ENCODE measurements at regions not wholly inside any gene's neighbourhood (a gene's known extent, or its start where the extent isn't known, plus 50 kb on each side); places are given as distances from the start of the nearest gene placed in this dataset.

GRCh38 chr2:11023326-11024258, 111.9 kb downstream of the KCNF1 start:
- Histone ChIP-seq H3K27me3 (ENCODE audit: control insufficient read depth, insufficient read depth, low read length) (peaks cover 20% of the 10 kb centered on the region), H2BK5ac (ENCODE audit: low read depth, low read length, poor library complexity, severe bottlenecking) (no peak overlapping the region), H4K91ac (ENCODE audit: insufficient read depth, low read depth, low read length) (no peak overlapping the region), H3K9me1 (ENCODE audit: insufficient read depth, low read length) (no peaks in the 10 kb centered on the region), H3K27ac (ENCODE audit: insufficient read depth, low read length) (no peak overlapping the region), H3K4ac (ENCODE audit: low read depth, low read length) (no peak overlapping the region), H3K23ac (ENCODE audit: low read depth, low read length) (no peak overlapping the region), H4K5ac (ENCODE audit: low read depth, low read length) (no peak overlapping the region), H2AFZ (replicated peaks; ENCODE audit: low read length, poor library complexity) (no peak overlapping the region), H3K14ac (replicated peaks; ENCODE audit: low read depth, low read length) (no peak overlapping the region), H2AK9ac (replicated peaks; ENCODE audit: low read depth, low read length, poor library complexity) (no peak overlapping the region), H3K4me3 (ENCODE audit: insufficient read depth, low read depth, low read length) (no peak overlapping the region), H2AK5ac (ENCODE audit: low read depth, low read length) (no peak overlapping the region), H2BK120ac (ENCODE audit: low read depth, low read length) (no peak overlapping the region), H3K4me2 (ENCODE audit: low read depth, low read length) (no peak overlapping the region), H3K9me3 (ENCODE audit: control insufficient read depth, insufficient read depth, low read length) (no peaks in the 10 kb centered on the region), H3K4me1 (ENCODE audit: control insufficient read depth, insufficient read depth, low read length) (peaks cover 2% of the 10 kb centered on the region; the same call in 1 of the 2 replicates), H4K8ac (ENCODE audit: low read depth in 2 of 2, low read length in 2 of 2) (no peak overlapping the region), H3K79me1 (ENCODE audit: low read depth in 1 of 2, low read length in 2 of 2) (no peaks in the 10 kb centered on the region), H2BK15ac (ENCODE audit: low read depth, low read length) (no peak overlapping the region), H4K20me1 (ENCODE audit: insufficient read depth, low read length) (no peaks in the 10 kb centered on the region), H3K56ac (ENCODE audit: extremely low read depth, insufficient read depth, low read length) (no peak overlapping the region), H2BK20ac (ENCODE audit: low read depth, low read length) (no peak overlapping the region), H3K9ac (ENCODE audit: low read depth, low read length) (no peak overlapping the region), H3K18ac (ENCODE audit: low read depth, low read length) (no peak overlapping the region), H3K36me3 (ENCODE audit: control insufficient read depth, insufficient read depth, low read length) (no peaks in the 10 kb centered on the region)
- WGBS, 2 experiments (ENCODE audit: extremely low coverage in 2 of 2, insufficient read length in 1 of 2) = 86% methylated on average over 9 of the region's 29 CpGs; no CpG with 5 or more reads in 1 of the 2 experiments
- BruUV-seq (replicated peaks) = no TSS peak
- ATAC-seq (ENCODE audit: low read depth) = no peak
- DNase-seq = no peak
- intact Hi-C loops (cut with micrococcal nuclease) = no loop called here
- in situ Hi-C loops (cut with MboI; ENCODE audit: low sequenced_read_pairs) = no loop called here
- ChIA-PET POLR2A (ENCODE audit: unreplicated experiment) (no interaction called here), CTCF (interaction anchor here (0.6 kb wide), 1 partner anchor 391 kb away, joined by 4 read pairs; no protein-coding TSS in a partner anchor)
- dilution Hi-C loops (cut with HindIII; ENCODE audit: low sequenced_read_pairs, unreplicated experiment) = no loop called here
- no peak for TF ChIP-seq USF2 (IDR thresholded peaks at IDR 0.05; ENCODE audit: low read depth, low read length)
- no peak for TF ChIP-seq RCOR1 (IDR thresholded peaks at IDR 0.05; ENCODE audit: insufficient replicate concordance, low read length)
- no peak for TF ChIP-seq RFX5 (IDR thresholded peaks at IDR 0.05; ENCODE audit: low read depth, low read length)
- no peak for TF ChIP-seq POLR2A (IDR thresholded peaks at IDR 0.05; ENCODE audit: low read depth, low read length)
- no peak for TF ChIP-seq ELK1 (IDR thresholded peaks at IDR 0.05; ENCODE audit: borderline replicate concordance, low read depth, low read length)
- TF ChIP-seq NFE2L2 (IDR thresholded peaks at IDR 0.05; ENCODE audit: low read depth, low read length) = no peak
- TF ChIP-seq CHD1 (IDR thresholded peaks at IDR 0.05; ENCODE audit: low read depth, low read length) = no peak
- no peak for TF ChIP-seq BHLHE40 (IDR thresholded peaks at IDR 0.05; ENCODE audit: low read depth, low read length)
- TF ChIP-seq CTCF (conservative IDR thresholded peaks at IDR 0.05; ENCODE audit: low read depth, low read length) = no peak
- no peak for TF ChIP-seq MAZ (IDR thresholded peaks at IDR 0.05; ENCODE audit: borderline replicate concordance, low read depth, low read length)
- TF ChIP-seq FOS (IDR thresholded peaks at IDR 0.05; ENCODE audit: low read depth, low read length) = no peak
- TF ChIP-seq SMC3 (IDR thresholded peaks at IDR 0.05; ENCODE audit: low read depth, low read length) = no peak
- TF ChIP-seq RAD21 (IDR thresholded peaks at IDR 0.05; ENCODE audit: low read length) = no peak
- TF ChIP-seq MAFK (IDR thresholded peaks at IDR 0.05; ENCODE audit: low read depth, low read length) = no peak
- TF ChIP-seq MXI1 (IDR thresholded peaks at IDR 0.05; ENCODE audit: borderline replicate concordance, low read depth, low read length) = no peak
